Sigmoid colon (tissue), 6 donors: ENCODE measurements at regions not wholly inside any gene's neighbourhood (a gene's known extent, or its start where the extent isn't known, plus 50 kb on each side); places are given as distances from the start of the nearest gene placed in this dataset.

ENCODE experiments used
- DNase-seq: peaks from one replicate; pipeline ENCODE4 v3.0.0-alpha.2; 2019
- H3K27ac ChIP-seq, 4 donors: fragments of 200-600 bp; sonication (generic); one replicate each; pipeline ENCODE4 v1.5.1; 2016 to 2019; ENCODE audit warnings: mild to moderate bottlenecking in 1 of 4
- H3K27me3 ChIP-seq, 3 donors: fragments of 200-600 bp; sonication (generic); one replicate each; pipeline ENCODE4 v1.5.1; 2019; ENCODE audit warnings: mild to moderate bottlenecking in 1 of 3
- H3K36me3 ChIP-seq, 4 donors: fragments of 200-600 bp; sonication (generic); one replicate each; pipeline ENCODE4 v1.5.1; 2016 to 2019
- H3K4me1 ChIP-seq, 4 donors: fragments of 200-600 bp; sonication (generic); one replicate each; pipeline ENCODE4 v1.5.1; 2017 to 2019
- H3K4me3 ChIP-seq, 4 donors: fragments of 200-600 bp; sonication (generic); one replicate each; pipeline ENCODE4 v1.5.1; 2017 to 2019; ENCODE audit warnings: mild to moderate bottlenecking in 2 of 4, moderate library complexity in 1 of 4
- H3K9me3 ChIP-seq, 4 donors: fragments of 200-600 bp in 3 of 4; sonication (generic) in 3 of 4; one replicate each; pipeline versions ENCODE4 v1.5.1 to v1.6.1; 2013 to 2019
- CTCF ChIP-seq, 4 experiments: fragments of 450-650 bp in 3 of 4; fragments of 200-600 bp in 1 of 4; IDR thresholded peaks; one replicate each; pipeline ENCODE4 v1.5.1; 2016 to 2019; ENCODE audit warnings: antibody characterized with exemption in 4 of 4, mild to moderate bottlenecking in 3 of 4, moderate library complexity in 2 of 4
- EP300 ChIP-seq, 4 donors: sonication (generic); formaldehyde crosslinking; IDR thresholded peaks; one replicate each; pipeline ENCODE4 v1.6.1; 2017; ENCODE audit warnings: antibody characterized with exemption in 4 of 4
- POLR2A ChIP-seq, 2 donors: fragments of 450-650 bp; IDR thresholded peaks; one replicate each; pipeline ENCODE4 v1.6.1; 2016; ENCODE audit warnings: antibody characterized with exemption in 2 of 2, mild to moderate bottlenecking in 2 of 2, moderate library complexity in 2 of 2
- POLR2AphosphoS5 ChIP-seq, 4 donors: sonication (generic); formaldehyde crosslinking; IDR thresholded peaks; one replicate each; pipeline ENCODE4 v1.6.1; 2017; ENCODE audit warnings: antibody characterized with exemption in 4 of 4
- WGBS, 2 donors: extraction: QIAGEN DNeasy Blood & Tissue Kit; methylation state at CpG; one replicate each; pipeline ENCODE4 v1.1.7; 2013; 5-methylcytosine and 5-hydroxymethylcytosine counted together
- intact Hi-C: fragments of 100-400 bp; cut with DNase I; formaldehyde crosslinking; loops from one replicate; pipeline ENCODE4 v1.15.1; 2023
- donor health status: healthy with polysubstance abuse.
- donor health status: healthy.

- H3K4me3 ChIP-seq = no peak overlapping the region
- intact Hi-C loops = no loop called here
- H3K4me1 ChIP-seq = peaks cover 0 to 12% (median 11%) of the 10 kb centered on the region in 4 donors
- no peaks in the 10 kb centered on the region for H3K27me3 ChIP-seq
- no peak for DNase-seq
- H3K9me3 ChIP-seq = no peaks in the 10 kb centered on the region
- no peak overlapping the region for H3K27ac ChIP-seq
- no peak for TF ChIP-seq POLR2AphosphoS5 (IDR thresholded peaks at IDR 0.05)
- no peaks in the 10 kb centered on the region for H3K36me3 ChIP-seq
- WGBS, 2 donors = 75 to 80% methylated on average over 3 of the region's 3 CpGs
Observed at GRCh38 chr6:130713144-130713543, 114.1 kb upstream of the SMLR1 start.

DNA sequence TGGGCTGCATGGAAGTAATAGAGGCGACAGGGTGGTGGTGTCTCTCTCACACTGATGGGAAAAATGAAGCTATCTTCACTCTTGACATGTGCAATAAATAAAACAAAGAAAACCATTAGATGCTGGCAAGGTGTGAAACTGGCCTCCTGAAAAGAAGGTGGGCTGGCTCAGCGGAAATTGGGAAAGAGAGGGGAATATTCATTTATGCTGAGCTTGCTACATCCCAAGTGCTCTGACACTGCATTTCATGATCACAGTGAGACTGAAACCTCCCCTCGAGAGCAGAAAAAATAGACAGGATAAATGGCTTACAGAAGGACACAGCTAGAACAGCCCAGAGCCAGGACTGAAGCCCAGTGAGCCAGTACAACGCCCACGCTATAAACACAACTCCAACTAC, 112.1 kb upstream of the SMLR1 start:
- no peaks in the 10 kb centered on the region for H3K27me3 ChIP-seq
- no peak overlapping the region for H3K4me3 ChIP-seq
- peaks cover 0 to 18% (median 12%) of the 10 kb centered on the region in 4 donors for H3K4me1 ChIP-seq
- no peaks in the 10 kb centered on the region for H3K36me3 ChIP-seq
- H3K27ac ChIP-seq = no peak overlapping the region
- 81 to 85% methylated on average over 5 of the region's 5 CpGs for WGBS, 2 donors
- TF ChIP-seq CTCF (IDR thresholded peaks at IDR 0.05) (no peak), POLR2A (IDR thresholded peaks at IDR 0.05) (no peak), POLR2AphosphoS5 (IDR thresholded peaks at IDR 0.05) (no peak), EP300 (IDR thresholded peaks at IDR 0.05) (no peak)
- intact Hi-C loops = no loop called here
- no peak for DNase-seq
- H3K9me3 ChIP-seq = no peaks in the 10 kb centered on the region

- H3K4me3 ChIP-seq = no peak overlapping the region
- H3K4me1 ChIP-seq = peaks cover 0 to 18% (median 13%) of the 10 kb centered on the region in 4 donors
- TF ChIP-seq EP300 (IDR thresholded peaks at IDR 0.05) (no peak), POLR2A (IDR thresholded peaks at IDR 0.05) (no peak), CTCF (IDR thresholded peaks at IDR 0.05) (no peak), POLR2AphosphoS5 (IDR thresholded peaks at IDR 0.05) (no peak)
- no peaks in the 10 kb centered on the region for H3K9me3 ChIP-seq
- no peak for DNase-seq
- intact Hi-C loops = no loop called here
- H3K27ac ChIP-seq = no peak overlapping the region
- H3K27me3 ChIP-seq = no peaks in the 10 kb centered on the region
- WGBS, 2 donors = 88 to 91% methylated on average over 3 of the region's 3 CpGs
- H3K36me3 ChIP-seq = no peaks in the 10 kb centered on the region
Observed at GRCh38 chr6:130716466-130716865, 110.7 kb upstream of the SMLR1 start.

GRCh38 chr6:130717657-130718056, 109.5 kb upstream of the SMLR1 start:
- DNase-seq = no peak
- no peak overlapping the region for H3K4me3 ChIP-seq
- no peak overlapping the region for H3K27ac ChIP-seq
- no peaks in the 10 kb centered on the region for H3K36me3 ChIP-seq
- no peaks in the 10 kb centered on the region for H3K9me3 ChIP-seq
- H3K4me1 ChIP-seq = peaks cover 0 to 18% (median 13%) of the 10 kb centered on the region in 4 donors
- WGBS, 2 donors = 41 to 64% methylated on average over 1 of the region's 1 CpG
- intact Hi-C loops = no loop called here
- no peak for TF ChIP-seq CTCF (IDR thresholded peaks at IDR 0.05)
- H3K27me3 ChIP-seq = no peaks in the 10 kb centered on the region

DNA sequence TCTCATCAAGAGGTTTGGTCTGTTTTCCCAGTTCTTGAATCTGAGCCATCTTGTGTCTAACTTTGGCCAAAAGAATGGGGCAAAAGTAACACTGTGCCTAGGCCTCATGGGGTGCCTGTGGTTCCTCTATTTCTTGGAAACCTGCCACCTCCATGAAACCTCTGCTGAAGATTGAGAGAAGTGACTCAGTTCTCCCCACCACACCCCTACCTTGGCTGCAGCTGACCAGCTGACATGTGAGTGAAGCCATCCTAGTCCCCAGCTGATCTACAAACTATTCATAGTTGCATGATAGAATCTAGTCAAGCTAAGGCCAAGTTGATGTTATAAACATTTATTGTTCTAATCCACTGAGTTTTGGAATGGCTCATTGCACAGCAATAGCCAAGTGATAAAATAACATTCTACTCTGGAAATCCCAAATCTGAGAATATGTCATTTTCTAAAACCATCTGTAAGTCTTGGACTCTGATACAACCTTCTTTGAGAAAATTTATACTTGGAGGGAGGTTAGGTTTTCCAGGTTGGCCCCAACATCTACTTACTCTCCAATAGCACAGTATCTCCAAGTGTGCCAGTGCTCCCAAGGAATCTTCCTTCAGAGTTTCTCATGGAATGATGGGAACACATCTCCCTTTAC, 107.0 kb upstream of the SMLR1 start:
- H3K9me3 ChIP-seq = no peaks in the 10 kb centered on the region
- H3K27ac ChIP-seq = no peak overlapping the region
- no peaks in the 10 kb centered on the region for H3K27me3 ChIP-seq
- H3K4me1 ChIP-seq = peaks cover 0 to 14% (median 7%) of the 10 kb centered on the region in 4 donors
- TF ChIP-seq CTCF (IDR thresholded peaks at IDR 0.05) = no peak
- no peak for TF ChIP-seq EP300 (IDR thresholded peaks at IDR 0.05)
- TF ChIP-seq POLR2AphosphoS5 (IDR thresholded peaks at IDR 0.05) = no peak
- no peak for TF ChIP-seq POLR2A (IDR thresholded peaks at IDR 0.05)
- no peaks in the 10 kb centered on the region for H3K36me3 ChIP-seq
- DNase-seq = no peak
- no peak overlapping the region for H3K4me3 ChIP-seq
- intact Hi-C loops = no loop called here
